ENCODE measurements at regions not wholly inside any gene's neighbourhood (a gene's known extent, or its start where the extent isn't known, plus 50 kb on each side); places are given as distances from the start of the nearest gene placed in this dataset.
"Not testable (repeated sequence)": the region's sequence is repeated elsewhere in the genome, so short reads cannot be mapped to it uniquely, and the experiment has no call there.

GRCh38 chr2:234805836-234806235, 146.0 kb upstream of the SH3BP4 start:
- no peak overlapping the region for H3K4me3 Mint-ChIP-seq

DNA sequence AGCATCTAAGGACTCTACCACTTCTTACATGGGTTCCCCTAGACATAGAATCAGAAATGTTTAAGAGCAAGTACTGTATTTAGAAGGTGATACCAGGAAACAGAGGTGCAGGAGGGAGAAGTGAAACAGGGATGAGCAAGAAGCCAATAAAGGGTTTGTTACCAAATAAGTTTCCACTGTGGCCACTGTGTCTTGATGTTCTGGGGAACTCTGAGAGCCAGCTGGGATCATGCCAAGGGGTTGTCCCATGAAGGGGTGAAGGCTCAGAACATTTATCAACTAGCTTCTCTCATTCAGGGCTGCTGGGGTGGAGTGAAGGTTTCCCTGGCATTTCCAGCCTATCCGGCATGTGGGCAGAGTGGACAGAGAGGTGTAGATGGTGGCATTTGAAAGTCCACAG, 147.1 kb upstream of the SH3BP4 start:
- Mint-ChIP-seq H3K9me3 (no peaks in the 10 kb centered on the region), H3K36me3 (no peaks in the 10 kb centered on the region), H3K4me3 (no peak overlapping the region), H3K27me3 (peaks cover 14% of the 10 kb centered on the region), H3K27ac (no peak overlapping the region), H3K4me1 (no peaks in the 10 kb centered on the region)
- DNase-seq, result no peak

More at GRCh38 chr2:234805836-234806235, 146.0 kb upstream of the SH3BP4 start:
- Mint-ChIP-seq H3K27me3 (peaks cover 20% of the 10 kb centered on the region), H3K27ac (no peak overlapping the region), H3K4me1 (no peaks in the 10 kb centered on the region), H3K9me3 (no peaks in the 10 kb centered on the region), H3K36me3 (no peaks in the 10 kb centered on the region)
- DNase-seq, result no peak

GRCh38 chr2:234802845-234803171, 149.0 kb upstream of the SH3BP4 start:
- H3K27me3 Mint-ChIP-seq, result peaks cover 10% of the 10 kb centered on the region
- DNase-seq, result no peak
- no peaks in the 10 kb centered on the region for H3K9me3 Mint-ChIP-seq
- H3K4me3 Mint-ChIP-seq, result no peak overlapping the region
- no peaks in the 10 kb centered on the region for H3K36me3 Mint-ChIP-seq
- H3K27ac Mint-ChIP-seq, result no peak overlapping the region
- H3K4me1 Mint-ChIP-seq, result no peaks in the 10 kb centered on the region

- no peaks in the 10 kb centered on the region for H3K36me3 Mint-ChIP-seq
- no peaks in the 10 kb centered on the region for H3K9me3 Mint-ChIP-seq
- no peak overlapping the region for H3K27ac Mint-ChIP-seq
- H3K4me1 Mint-ChIP-seq, result no peaks in the 10 kb centered on the region
- H3K27me3 Mint-ChIP-seq, result peaks cover 10% of the 10 kb centered on the region
- no peak overlapping the region for H3K4me3 Mint-ChIP-seq
- DNase-seq, result no peak
Measured at GRCh38 chr2:234802071-234802844, 149.6 kb upstream of the SH3BP4 start.

GRCh38 chr2:234797566-234798250, 154.1 kb upstream of the SH3BP4 start:
- no peak for DNase-seq
- no peaks in the 10 kb centered on the region for H3K9me3 Mint-ChIP-seq
- no peaks in the 10 kb centered on the region for H3K36me3 Mint-ChIP-seq
- peaks cover 8% of the 10 kb centered on the region for H3K27me3 Mint-ChIP-seq
- H3K27ac Mint-ChIP-seq, result no peak overlapping the region
- no peak overlapping the region for H3K4me3 Mint-ChIP-seq
- no peaks in the 10 kb centered on the region for H3K4me1 Mint-ChIP-seq

DNA sequence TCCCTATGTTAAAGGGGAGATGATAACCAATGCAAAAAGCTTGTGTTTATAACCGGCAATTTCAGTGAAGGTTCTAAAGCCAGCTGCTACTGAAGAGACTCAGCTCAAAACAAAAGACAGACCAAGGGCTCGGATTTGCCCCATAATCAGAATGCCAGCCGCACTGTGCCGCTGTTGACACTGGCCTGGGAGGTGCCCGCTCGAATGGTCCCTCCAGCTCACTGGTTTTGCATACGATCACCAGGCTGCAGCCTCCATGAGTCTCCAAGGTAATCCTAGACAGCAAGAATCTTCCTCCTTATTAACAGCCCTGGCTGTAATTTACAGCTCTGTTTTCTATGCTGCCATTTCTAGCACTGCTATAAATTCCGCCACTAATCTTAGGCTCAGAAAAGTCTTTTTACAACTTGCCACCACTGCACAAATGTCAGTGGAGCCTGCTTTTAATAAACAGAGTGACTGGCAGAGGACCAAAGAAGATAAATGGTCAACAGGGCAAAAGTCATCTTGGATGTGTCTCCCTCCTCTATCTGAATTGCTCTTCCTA, 155.7 kb upstream of the SH3BP4 start:
- Mint-ChIP-seq H3K9me3 (no peaks in the 10 kb centered on the region), H3K27me3 (peaks cover 8% of the 10 kb centered on the region), H3K36me3 (no peaks in the 10 kb centered on the region), H3K4me1 (no peaks in the 10 kb centered on the region), H3K27ac (no peak overlapping the region), H3K4me3 (no peak overlapping the region)
- no peak for DNase-seq

GRCh38 chr2:234795272-234795920, 156.4 kb upstream of the SH3BP4 start:
- no peak overlapping the region for H3K4me3 Mint-ChIP-seq
- H3K27ac Mint-ChIP-seq, result no peak overlapping the region
- no peak for DNase-seq
- H3K9me3 Mint-ChIP-seq, result no peaks in the 10 kb centered on the region
- H3K36me3 Mint-ChIP-seq, result no peaks in the 10 kb centered on the region
- peaks cover 3% of the 10 kb centered on the region for H3K27me3 Mint-ChIP-seq
- H3K4me1 Mint-ChIP-seq, result no peaks in the 10 kb centered on the region

- Mint-ChIP-seq H3K27me3 (peaks cover 3% of the 10 kb centered on the region), H3K4me3 (no peak overlapping the region), H3K4me1 (no peaks in the 10 kb centered on the region), H3K36me3 (no peaks in the 10 kb centered on the region), H3K9me3 (no peaks in the 10 kb centered on the region), H3K27ac (no peak overlapping the region)
- no peak for DNase-seq
Measured at GRCh38 chr2:234794866-234795265, 157.0 kb upstream of the SH3BP4 start.

DNA sequence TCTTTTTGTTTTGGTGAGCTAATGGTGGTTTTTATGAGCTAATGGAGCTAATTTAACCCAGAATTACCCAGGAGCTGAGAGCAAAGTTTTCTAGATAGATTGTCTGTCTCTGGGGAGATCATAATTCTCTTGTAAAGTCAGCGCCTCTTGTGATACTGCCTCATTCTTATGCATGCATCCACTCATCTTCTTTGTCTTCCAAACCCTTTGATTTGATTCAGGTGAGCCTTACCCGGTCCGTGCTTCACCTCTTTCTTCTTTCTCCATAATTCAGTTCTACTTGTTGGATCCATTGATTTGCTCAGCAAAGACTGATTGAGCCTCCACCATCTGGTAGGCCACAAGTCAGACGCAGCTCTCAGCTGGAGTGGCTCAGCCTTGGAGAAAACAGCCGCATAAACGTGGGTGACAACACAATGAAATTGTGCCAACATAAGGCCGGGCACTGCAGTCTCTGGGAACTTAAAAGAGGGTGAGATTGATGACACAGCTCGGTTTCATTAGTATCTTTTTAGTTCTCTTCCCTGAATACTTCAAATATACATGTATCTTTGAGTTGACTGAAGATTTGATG, 158.5 kb upstream of the SH3BP4 start:
- no peak overlapping the region for H3K27ac Mint-ChIP-seq
- no peak for DNase-seq
- no peaks in the 10 kb centered on the region for H3K9me3 Mint-ChIP-seq
- H3K36me3 Mint-ChIP-seq, result no peaks in the 10 kb centered on the region
- H3K27me3 Mint-ChIP-seq, result peaks cover 8% of the 10 kb centered on the region
- H3K4me1 Mint-ChIP-seq, result no peaks in the 10 kb centered on the region
- no peak overlapping the region for H3K4me3 Mint-ChIP-seq

GRCh38 chr2:234792621-234793022, 159.2 kb upstream of the SH3BP4 start:
- Mint-ChIP-seq H3K27ac (no peak overlapping the region), H3K27me3 (peaks cover 11% of the 10 kb centered on the region), H3K4me1 (no peaks in the 10 kb centered on the region), H3K36me3 (no peaks in the 10 kb centered on the region), H3K9me3 (no peaks in the 10 kb centered on the region), H3K4me3 (no peak overlapping the region)
- DNase-seq, result no peak

DNA sequence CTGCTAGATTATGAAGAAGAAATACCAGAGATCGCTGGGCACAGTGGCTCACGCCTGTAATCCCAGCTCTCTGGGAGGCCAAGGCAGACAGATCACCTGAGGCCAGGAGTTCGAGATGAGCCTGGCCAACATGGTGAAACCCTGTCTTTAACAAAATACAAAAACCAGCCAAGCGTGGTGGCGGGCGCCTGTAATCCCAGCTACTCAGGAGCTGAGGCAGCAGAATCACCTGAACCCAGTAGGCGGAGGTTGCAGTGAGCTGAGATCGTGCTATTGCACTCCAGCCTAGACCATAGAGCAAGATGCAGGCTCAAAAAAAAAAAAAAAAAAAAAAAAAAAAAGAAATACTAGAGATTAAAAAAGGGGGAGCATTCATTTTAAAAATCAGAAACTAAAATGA, 159.7 kb upstream of the SH3BP4 start:
- not testable (repeated sequence) for H3K36me3 Mint-ChIP-seq, DNase-seq, H3K27ac Mint-ChIP-seq, H3K9me3 Mint-ChIP-seq, H3K4me1 Mint-ChIP-seq, H3K4me3 Mint-ChIP-seq
- peaks cover 11% of the 10 kb centered on the region for H3K27me3 Mint-ChIP-seq

- Mint-ChIP-seq H3K27me3 (peaks cover 12% of the 10 kb centered on the region), H3K4me1 (no peaks in the 10 kb centered on the region), H3K27ac (no peak overlapping the region), H3K4me3 (no peak overlapping the region), H3K9me3 (no peaks in the 10 kb centered on the region), H3K36me3 (no peaks in the 10 kb centered on the region)
- no peak for DNase-seq
Measured at GRCh38 chr2:234790380-234790779, 161.4 kb upstream of the SH3BP4 start.

GRCh38 chr2:234789556-234790325, 162.1 kb upstream of the SH3BP4 start:
- Mint-ChIP-seq H3K4me3 (no peak overlapping the region), H3K9me3 (no peaks in the 10 kb centered on the region), H3K27ac (no peak overlapping the region), H3K4me1 (no peaks in the 10 kb centered on the region), H3K36me3 (no peaks in the 10 kb centered on the region), H3K27me3 (peaks cover 12% of the 10 kb centered on the region)
- DNase-seq, result no peak

- DNase-seq, result no peak
- Mint-ChIP-seq H3K27me3 (peaks cover 12% of the 10 kb centered on the region), H3K36me3 (peaks cover 2% of the 10 kb centered on the region), H3K9me3 (peaks cover 6% of the 10 kb centered on the region), H3K4me3 (no peak overlapping the region), H3K4me1 (no peaks in the 10 kb centered on the region), H3K27ac (no peak overlapping the region)
Measured at GRCh38 chr2:234788841-234789240, 163.0 kb upstream of the SH3BP4 start.

Data from activated naive CD8-positive, alpha-beta T cell treated with anti-CD3 and anti-CD28 coated beads for 36 hours (primary cell).